BLaER1 treated with 17β-estradiol and CSF1 and Interleukin-3, amounts not matched to agents 10 nM and 100 nM (cell line): ENCODE measurements at regions not wholly inside any gene's neighbourhood (a gene's known extent, or its start where the extent isn't known, plus 50 kb on each side); places are given as distances from the start of the nearest gene placed in this dataset.

ENCODE experiments used
- H3K27ac ChIP-seq, 11 experiments: shearing (Covaris generic); formaldehyde crosslinking; 2 replicates each; pipeline ENCODE4 v1.8.1; 2022
- H3K27me3 ChIP-seq, 11 experiments: shearing (Covaris generic); formaldehyde crosslinking; 2 replicates each; pipeline ENCODE4 v1.8.1; 2022
- H3K36me3 ChIP-seq, 11 experiments: shearing (Covaris generic); formaldehyde crosslinking; 2 replicates each; pipeline ENCODE4 v1.8.1; 2022
- H3K4me1 ChIP-seq, 10 experiments: shearing (Covaris generic); formaldehyde crosslinking; 2 replicates each; pipeline ENCODE4 v1.8.1; 2022
- H3K4me2 ChIP-seq, 11 experiments: shearing (Covaris generic); formaldehyde crosslinking; 2 replicates each; pipeline ENCODE4 v1.8.1; 2022
- H3K4me3 ChIP-seq, 10 experiments: shearing (Covaris generic); formaldehyde crosslinking; 2 replicates each; pipeline ENCODE4 v1.8.1; 2022
- H3K9ac ChIP-seq, 11 experiments: shearing (Covaris generic); formaldehyde crosslinking; 2 replicates each; pipeline ENCODE4 v1.8.1; 2022
- H3K9me3 ChIP-seq, 11 experiments: shearing (Covaris generic); formaldehyde crosslinking; replicated peaks in 1 of 11; 2 replicates each; pipeline ENCODE4 v1.8.1; 2022
- H4K20me1 ChIP-seq, 11 experiments: shearing (Covaris generic); formaldehyde crosslinking; 2 replicates each; pipeline ENCODE4 v1.8.1; 2022
- Cebpa-rat ChIP-seq, 11 experiments: shearing (Covaris generic); IDR thresholded peaks; 2 replicates each; pipeline ENCODE4 v1.8.1; 2022

DNA sequence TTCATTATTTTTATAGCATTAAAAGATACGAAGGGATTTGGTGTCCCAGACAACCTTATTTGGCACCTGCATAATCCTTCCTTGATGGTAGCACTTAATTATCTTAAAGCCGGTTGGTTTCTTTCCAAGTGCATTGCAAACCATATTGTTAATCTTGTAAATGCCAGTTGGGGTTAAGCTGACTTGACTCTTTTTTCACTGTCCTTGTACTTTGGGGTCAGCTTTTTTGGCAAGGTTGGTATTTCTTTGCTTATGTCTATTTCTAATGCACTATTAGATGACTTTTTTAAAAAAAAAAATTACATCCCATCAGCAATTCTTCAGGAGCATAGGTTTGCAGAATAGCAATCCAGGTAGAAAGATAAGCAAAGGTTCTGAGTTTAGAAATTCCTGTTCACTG, 466.8 kb upstream of the TLE4 start:
- H3K27me3 ChIP-seq: no peaks in the 10 kb centered on the region
- H3K4me1 ChIP-seq: no peaks in the 10 kb centered on the region
- H3K9ac ChIP-seq: no peak overlapping the region
- TF ChIP-seq Cebpa-rat (IDR thresholded peaks at IDR 0.05): no peak
- H4K20me1 ChIP-seq: no peaks in the 10 kb centered on the region
- H3K4me2 ChIP-seq: no peak overlapping the region
- H3K36me3 ChIP-seq: 0 out of 22 replicates have a peak, but pooled peaks cover 0 to 4% (median 0%) of the 10 kb centered on the region in 11 experiments
- H3K27ac ChIP-seq: no peak overlapping the region
- H3K4me3 ChIP-seq: no peak overlapping the region
- peaks cover 13 to 25% (median 18%) of the 10 kb centered on the region in 11 experiments for H3K9me3 ChIP-seq

DNA sequence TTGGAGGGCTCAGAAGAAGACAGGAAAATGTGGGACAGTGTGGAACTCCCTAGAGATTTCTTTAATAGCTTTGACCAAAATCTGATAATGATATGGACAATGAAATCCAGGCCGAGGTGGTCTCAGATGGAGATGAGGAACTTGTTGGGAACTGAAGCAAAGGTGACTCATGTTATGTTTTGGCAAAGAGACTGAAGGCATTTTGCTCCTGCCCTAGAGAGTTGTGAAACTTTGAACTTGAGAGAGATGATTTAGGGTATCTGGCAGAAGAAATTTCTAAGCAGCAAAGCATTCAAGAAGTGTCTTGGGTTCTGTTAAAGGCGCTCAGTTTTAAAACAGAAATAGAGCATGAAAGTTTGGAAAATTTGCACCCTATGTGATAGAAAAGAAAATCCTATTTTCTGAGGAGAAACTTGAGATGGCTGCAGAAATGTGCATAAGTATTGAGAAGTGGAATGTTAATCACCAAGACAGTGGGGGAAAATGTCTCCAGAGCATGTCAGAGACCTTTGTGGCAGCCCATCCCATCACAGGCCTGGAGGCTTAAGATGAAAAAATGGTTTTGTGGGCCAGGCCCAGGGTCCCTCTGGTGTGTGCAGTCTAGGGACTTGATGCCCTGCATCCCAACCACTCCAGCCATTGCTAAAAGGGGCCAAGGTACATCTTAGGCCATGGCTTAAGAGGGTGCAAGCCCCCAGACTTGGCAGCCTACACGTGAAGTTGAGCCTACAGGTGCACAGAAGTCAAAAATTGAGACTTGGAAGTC, 463.7 kb upstream of the TLE4 start:
- no peaks in the 10 kb centered on the region for H3K27me3 ChIP-seq
- no peak overlapping the region for H3K4me2 ChIP-seq
- H4K20me1 ChIP-seq: no peaks in the 10 kb centered on the region
- H3K27ac ChIP-seq: no peak overlapping the region
- no peak for TF ChIP-seq Cebpa-rat (IDR thresholded peaks at IDR 0.05)
- H3K36me3 ChIP-seq: 0 out of 22 replicates have a peak, but pooled peaks cover 0 to 4% (median 0%) of the 10 kb centered on the region in 11 experiments
- no peak overlapping the region for H3K4me3 ChIP-seq
- H3K4me1 ChIP-seq: no peaks in the 10 kb centered on the region
- H3K9me3 ChIP-seq: peaks cover 13 to 25% (median 18%) of the 10 kb centered on the region in 11 experiments
- no peak overlapping the region for H3K9ac ChIP-seq

DNA sequence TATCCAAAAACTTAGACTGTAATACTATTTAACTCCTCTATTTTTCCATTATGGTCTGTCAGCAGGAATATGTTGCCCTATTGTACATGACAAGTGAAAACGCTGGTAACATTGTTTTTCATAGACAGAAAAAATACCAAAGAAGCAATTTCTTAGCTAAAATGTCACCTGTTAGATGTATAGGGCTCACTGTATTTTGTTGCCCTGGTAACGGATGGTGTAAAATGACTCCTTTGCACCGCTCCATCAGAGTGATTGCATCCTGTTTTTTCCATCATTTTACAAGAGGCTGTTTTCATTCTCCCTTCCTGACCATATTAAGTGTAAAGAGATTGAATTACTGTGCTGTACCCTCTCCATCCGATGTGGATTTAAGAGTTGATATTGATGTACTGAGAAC, 460.1 kb upstream of the TLE4 start:
- no peak for TF ChIP-seq Cebpa-rat (IDR thresholded peaks at IDR 0.05)
- Histone ChIP-seq H3K9me3 (peaks cover 13 to 25% (median 18%) of the 10 kb centered on the region in 11 experiments), H3K4me3 (no peak overlapping the region), H3K4me1 (no peaks in the 10 kb centered on the region), H3K36me3 (0 out of 22 replicates have a peak, but pooled peaks cover 0 to 4% (median 0%) of the 10 kb centered on the region in 11 experiments), H3K9ac (no peak overlapping the region), H3K27me3 (no peaks in the 10 kb centered on the region), H3K27ac (no peak overlapping the region), H4K20me1 (no peaks in the 10 kb centered on the region), H3K4me2 (no peak overlapping the region)

DNA sequence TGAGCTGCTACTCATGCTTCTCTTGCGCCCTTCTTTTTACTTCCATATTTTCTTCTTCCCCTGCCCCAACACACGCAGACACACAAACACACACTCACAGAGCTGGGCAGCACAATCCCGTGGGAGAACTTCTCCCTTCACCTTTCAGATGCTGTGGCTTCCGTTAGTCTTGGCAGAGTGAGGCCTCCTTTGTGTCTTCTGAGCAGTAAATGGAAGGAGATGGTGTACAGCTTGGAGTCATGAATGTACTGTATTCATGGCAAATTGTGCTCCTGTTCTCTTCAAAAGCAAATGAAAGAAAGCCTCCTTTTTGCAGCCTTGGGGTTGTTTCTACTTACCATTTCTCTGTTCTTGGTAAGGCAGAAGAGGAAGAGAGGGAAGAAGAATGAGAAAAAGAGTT, 456.6 kb upstream of the TLE4 start:
- H3K9ac ChIP-seq: no peak overlapping the region
- peaks cover 0 to under 1% (median 0%) of the 10 kb centered on the region in 11 experiments; a peak in 1 of 22 replicates for H3K9me3 ChIP-seq
- H3K27me3 ChIP-seq: no peaks in the 10 kb centered on the region
- H3K36me3 ChIP-seq: no peaks in the 10 kb centered on the region
- H3K4me1 ChIP-seq: no peaks in the 10 kb centered on the region
- no peak overlapping the region for H3K27ac ChIP-seq
- no peaks in the 10 kb centered on the region for H4K20me1 ChIP-seq
- TF ChIP-seq Cebpa-rat (IDR thresholded peaks at IDR 0.05): no peak
- H3K4me3 ChIP-seq: no peak overlapping the region
- H3K4me2 ChIP-seq: no peak overlapping the region

DNA sequence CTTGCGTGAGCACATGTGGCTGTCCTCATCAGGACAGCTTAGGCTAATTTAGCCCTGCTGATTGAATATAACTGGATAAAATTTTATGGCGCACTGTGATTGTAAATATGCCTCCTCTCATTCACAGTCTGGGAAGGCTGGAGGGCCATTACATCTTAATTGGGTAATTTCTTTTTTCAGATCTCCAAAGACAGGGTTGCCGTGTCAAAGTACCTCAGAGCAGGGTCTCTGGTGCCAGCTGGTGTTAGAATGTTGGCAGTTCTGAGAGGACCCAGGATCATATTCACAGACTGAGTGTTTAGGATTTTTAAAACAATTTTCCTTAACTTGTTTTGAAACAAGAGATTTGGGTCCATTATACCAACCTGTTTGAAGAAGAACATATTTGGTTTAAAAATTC, 455.7 kb upstream of the TLE4 start:
- Histone ChIP-seq H4K20me1 (no peaks in the 10 kb centered on the region), H3K27me3 (no peaks in the 10 kb centered on the region), H3K27ac (no peak overlapping the region), H3K9me3 (no peaks in the 10 kb centered on the region), H3K36me3 (no peaks in the 10 kb centered on the region), H3K4me1 (no peaks in the 10 kb centered on the region), H3K4me2 (no peak overlapping the region), H3K4me3 (no peak overlapping the region), H3K9ac (no peak overlapping the region)
- TF ChIP-seq Cebpa-rat (IDR thresholded peaks at IDR 0.05): no peak

DNA sequence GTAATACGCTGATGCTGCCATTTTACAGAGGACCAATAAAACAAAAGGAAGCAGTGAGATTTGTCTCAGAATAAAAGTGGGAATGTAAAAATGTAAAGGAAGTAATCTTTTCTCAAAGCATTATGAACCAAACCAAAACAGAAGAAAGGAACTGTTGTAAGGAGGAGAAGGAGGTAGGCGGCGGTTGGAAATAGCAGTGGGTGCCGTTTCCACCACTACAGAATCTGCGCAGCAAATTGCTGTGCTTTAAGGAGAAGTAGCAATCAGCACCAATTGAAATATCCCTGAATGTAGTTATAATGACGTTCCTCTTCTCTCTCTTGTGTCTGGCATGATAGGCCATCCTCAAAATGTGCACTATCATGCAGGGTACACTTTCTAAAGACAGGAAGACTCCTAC, 455.1 kb upstream of the TLE4 start:
- Histone ChIP-seq H3K36me3 (no peaks in the 10 kb centered on the region), H3K4me2 (no peak overlapping the region), H3K27me3 (no peaks in the 10 kb centered on the region), H3K4me1 (no peaks in the 10 kb centered on the region), H3K4me3 (no peak overlapping the region), H3K27ac (no peak overlapping the region), H3K9me3 (no peaks in the 10 kb centered on the region), H3K9ac (no peak overlapping the region), H4K20me1 (no peaks in the 10 kb centered on the region)
- no peak for TF ChIP-seq Cebpa-rat (IDR thresholded peaks at IDR 0.05)

DNA sequence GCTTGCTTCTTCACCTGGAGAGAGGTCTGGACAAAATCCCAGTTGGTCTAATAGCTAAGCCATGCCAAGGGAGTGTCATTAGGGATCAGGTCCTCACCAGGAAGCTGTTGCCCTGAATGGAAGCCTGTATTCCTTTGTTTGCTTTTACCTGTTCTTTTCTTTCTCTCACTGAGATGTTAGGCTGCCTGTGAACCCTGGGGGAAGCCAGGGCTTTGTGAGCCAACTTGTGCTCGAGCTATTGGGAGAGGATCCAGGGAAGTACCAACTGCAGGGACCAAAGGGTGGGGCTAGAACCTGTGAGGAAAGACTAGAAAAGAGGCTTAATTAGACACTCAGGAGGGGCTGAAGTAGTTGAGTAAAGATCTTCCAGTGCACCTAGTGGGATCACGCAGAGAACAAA, 451.2 kb upstream of the TLE4 start:
- no peak overlapping the region for H3K4me3 ChIP-seq

DNA sequence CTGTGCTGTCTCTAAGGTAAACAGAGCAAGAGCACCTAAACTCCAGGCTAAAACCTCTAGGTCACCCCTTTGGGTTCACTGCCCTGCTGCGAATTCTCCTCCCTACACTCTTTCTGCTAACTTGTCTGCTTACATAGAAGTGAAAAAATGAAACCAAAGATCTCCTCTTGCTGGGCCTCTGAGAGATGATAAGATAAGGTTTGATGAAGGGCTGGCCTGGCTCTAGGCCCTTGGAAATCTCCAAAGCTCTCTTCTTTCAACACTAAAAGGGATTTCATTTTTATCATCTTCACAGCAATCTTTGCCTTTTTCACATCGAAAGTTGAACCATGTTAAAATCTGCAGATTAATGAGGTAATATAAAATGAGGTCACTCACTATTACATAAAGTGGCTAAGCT, 450.8 kb upstream of the TLE4 start:
- Histone ChIP-seq H3K4me1 (no peaks in the 10 kb centered on the region), H3K9me3 (no peaks in the 10 kb centered on the region), H3K4me3 (no peak overlapping the region), H3K9ac (no peak overlapping the region), H3K4me2 (no peak overlapping the region), H3K36me3 (no peaks in the 10 kb centered on the region), H3K27me3 (no peaks in the 10 kb centered on the region), H3K27ac (no peak overlapping the region), H4K20me1 (no peaks in the 10 kb centered on the region)
- TF ChIP-seq Cebpa-rat (IDR thresholded peaks at IDR 0.05): no peak

More for the DNA sequence above, 451.2 kb upstream of the TLE4 start:
- TF ChIP-seq Cebpa-rat (IDR thresholded peaks at IDR 0.05): no peak
- no peaks in the 10 kb centered on the region for H3K9me3 ChIP-seq
- no peak overlapping the region for H3K4me2 ChIP-seq
- H3K9ac ChIP-seq: no peak overlapping the region
- H3K4me1 ChIP-seq: no peaks in the 10 kb centered on the region
- no peak overlapping the region for H3K27ac ChIP-seq
- no peaks in the 10 kb centered on the region for H4K20me1 ChIP-seq
- H3K36me3 ChIP-seq: no peaks in the 10 kb centered on the region
- no peaks in the 10 kb centered on the region for H3K27me3 ChIP-seq

DNA sequence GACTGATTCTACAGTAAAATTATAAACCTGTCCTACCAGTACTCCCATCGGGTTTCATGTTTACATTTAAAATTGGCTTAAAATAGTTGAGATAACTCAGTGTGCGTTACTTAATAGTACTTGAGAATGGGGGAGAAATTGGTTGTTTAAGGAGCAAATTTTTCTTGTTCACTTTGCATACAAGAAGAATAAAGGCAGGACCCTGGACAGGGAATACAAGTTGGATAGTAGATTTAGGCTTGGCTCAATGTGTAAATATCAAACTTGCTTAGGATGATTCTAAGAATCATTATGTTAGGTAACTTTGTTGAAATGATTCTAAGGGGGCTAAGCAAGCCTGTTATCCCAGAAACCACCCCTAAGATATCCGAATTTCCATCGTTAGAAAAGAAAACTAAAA, 448.4 kb upstream of the TLE4 start:
- no peak overlapping the region for H3K27ac ChIP-seq
- no peak overlapping the region for H3K9ac ChIP-seq
- H3K36me3 ChIP-seq: no peaks in the 10 kb centered on the region
- no peak overlapping the region for H3K4me3 ChIP-seq
- no peaks in the 10 kb centered on the region for H3K9me3 ChIP-seq
- no peak for TF ChIP-seq Cebpa-rat (IDR thresholded peaks at IDR 0.05)
- H3K4me1 ChIP-seq: no peaks in the 10 kb centered on the region
- H3K4me2 ChIP-seq: no peak overlapping the region
- H3K27me3 ChIP-seq: no peaks in the 10 kb centered on the region
- H4K20me1 ChIP-seq: no peaks in the 10 kb centered on the region

DNA sequence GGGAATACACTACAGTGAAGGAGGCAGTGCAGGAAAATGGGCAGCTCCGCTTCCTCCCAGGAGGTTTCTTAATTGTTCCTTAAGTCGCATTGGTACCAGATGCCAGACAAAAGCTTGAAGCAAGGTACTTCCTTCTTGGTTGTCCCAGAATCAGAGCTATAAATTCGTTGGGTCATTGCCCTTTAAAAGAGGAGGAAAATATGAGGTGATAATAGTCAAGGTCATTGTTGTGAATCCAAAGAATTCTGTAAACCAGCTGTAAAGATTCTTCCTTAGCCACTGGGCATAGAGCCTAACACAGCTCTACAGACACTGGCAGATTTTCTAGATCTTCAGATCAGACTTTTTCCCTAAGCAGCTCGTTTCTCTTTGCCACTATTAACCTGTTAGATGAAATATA, 444.1 kb upstream of the TLE4 start:
- Histone ChIP-seq H3K9me3 (no peaks in the 10 kb centered on the region), H3K27me3 (no peaks in the 10 kb centered on the region), H4K20me1 (no peaks in the 10 kb centered on the region), H3K27ac (no peak overlapping the region), H3K4me3 (no peak overlapping the region), H3K4me1 (no peaks in the 10 kb centered on the region), H3K36me3 (no peaks in the 10 kb centered on the region), H3K4me2 (no peak overlapping the region), H3K9ac (no peak overlapping the region)
- TF ChIP-seq Cebpa-rat (IDR thresholded peaks at IDR 0.05): no peak
